Breast epithelium (tissue), 4 donors: ENCODE measurements at regions not wholly inside any gene's neighbourhood (a gene's known extent, or its start where the extent isn't known, plus 50 kb on each side); places are given as distances from the start of the nearest gene placed in this dataset.

ENCODE experiments used
- DNase-seq, 2 donors: peaks; one replicate each; pipeline ENCODE4 v3.0.0-alpha.2; 2019; ENCODE audit warnings: low spot score in 2 of 2
- H3K27ac ChIP-seq, 2 donors: fragments of 200-600 bp; sonication (generic) in 1 of 2; one replicate each; pipeline ENCODE4 v1.5.1; 2016 to 2019; ENCODE audit warnings: mild to moderate bottlenecking in 1 of 2
- H3K27me3 ChIP-seq, 2 donors: fragments of 200-600 bp; sonication (generic) in 1 of 2; one replicate each; pipeline versions ENCODE4 v1.5.1 to v1.6.0; 2017 to 2019; ENCODE audit warnings: control low read depth in 1 of 2, mild to moderate bottlenecking in 1 of 2
- H3K36me3 ChIP-seq: fragments of 200-600 bp; one replicate; pipeline ENCODE4 v1.5.1; 2019
- H3K4me1 ChIP-seq, 2 donors: fragments of 200-600 bp; sonication (generic); one replicate each; pipeline ENCODE4 v1.5.1; 2016 to 2019; ENCODE audit warnings: control low read depth in 1 of 2
- H3K4me3 ChIP-seq, 3 donors: fragments of 200-600 bp; sonication (generic); 1 replicate in 2 of 3; 2 replicates in 1 of 3; pipeline ENCODE4 v1.5.1; 2016 to 2019; ENCODE audit warnings: mild to moderate bottlenecking in 3 of 3, moderate library complexity in 2 of 3
- H3K9me3 ChIP-seq, 2 donors: fragments of 200-600 bp; sonication (generic) in 1 of 2; one replicate each; pipeline ENCODE4 v1.5.1; 2016 to 2019; ENCODE audit warnings: control low read depth in 1 of 2
- POLR2A ChIP-seq: fragments of 450-650 bp; IDR thresholded peaks from one replicate; pipeline ENCODE4 v1.6.1; 2016; ENCODE audit warnings: antibody characterized with exemption, mild to moderate bottlenecking, moderate library complexity
- POLR2AphosphoS5 ChIP-seq, 3 donors: sonication (generic); formaldehyde crosslinking; IDR thresholded peaks; one replicate each; pipeline ENCODE4 v1.6.1; 2017; ENCODE audit warnings: antibody characterized with exemption in 3 of 3
- intact Hi-C: fragments of 100-400 bp; cut with DNase I; formaldehyde crosslinking; loops from one replicate; pipeline ENCODE4 v1.15.1; 2023; ENCODE audit warnings: low total_unique reads
- TF ChIP-seq, protein P1 (sequence below), 3 donors: fragments of 450-650 bp; IDR thresholded peaks; one replicate each; pipeline ENCODE4 v1.5.1; 2016 to 2017; ENCODE audit warnings: antibody characterized with exemption in 3 of 3, mild to moderate bottlenecking in 3 of 3, moderate library complexity in 3 of 3

DNA sequence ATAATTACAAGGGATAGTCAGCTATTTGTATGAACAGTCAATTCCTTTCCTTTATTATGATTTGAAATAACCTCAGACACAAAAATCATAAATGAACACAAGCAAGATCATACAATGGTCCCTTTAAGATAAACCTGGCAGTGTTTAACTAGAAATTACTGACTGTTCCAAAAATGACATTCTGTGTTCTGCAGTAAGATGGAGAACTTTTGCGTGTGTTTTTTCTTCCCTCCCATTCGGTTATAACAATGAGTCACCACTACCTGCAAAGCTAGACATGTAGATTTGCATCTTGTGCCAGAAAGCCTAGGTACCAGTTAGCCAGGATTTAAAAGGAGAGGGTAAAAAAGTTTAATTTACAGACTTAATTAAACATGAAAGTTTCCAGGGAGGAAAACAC, 248.2 kb upstream of the ADAMTS9 start:
- H3K9me3 ChIP-seq: peaks cover 0 to 17% of the 10 kb centered on the region in 2 donors
- no peaks in the 10 kb centered on the region for H3K36me3 ChIP-seq
- H3K4me1 ChIP-seq: no peaks in the 10 kb centered on the region
- no peak for DNase-seq
- no peak overlapping the region for H3K4me3 ChIP-seq
- intact Hi-C loops: loop anchor here (10.0 kb wide), 1 partner anchor 1669 kb away; no protein-coding TSS in a partner anchor
- TF ChIP-seq, protein P1, sequence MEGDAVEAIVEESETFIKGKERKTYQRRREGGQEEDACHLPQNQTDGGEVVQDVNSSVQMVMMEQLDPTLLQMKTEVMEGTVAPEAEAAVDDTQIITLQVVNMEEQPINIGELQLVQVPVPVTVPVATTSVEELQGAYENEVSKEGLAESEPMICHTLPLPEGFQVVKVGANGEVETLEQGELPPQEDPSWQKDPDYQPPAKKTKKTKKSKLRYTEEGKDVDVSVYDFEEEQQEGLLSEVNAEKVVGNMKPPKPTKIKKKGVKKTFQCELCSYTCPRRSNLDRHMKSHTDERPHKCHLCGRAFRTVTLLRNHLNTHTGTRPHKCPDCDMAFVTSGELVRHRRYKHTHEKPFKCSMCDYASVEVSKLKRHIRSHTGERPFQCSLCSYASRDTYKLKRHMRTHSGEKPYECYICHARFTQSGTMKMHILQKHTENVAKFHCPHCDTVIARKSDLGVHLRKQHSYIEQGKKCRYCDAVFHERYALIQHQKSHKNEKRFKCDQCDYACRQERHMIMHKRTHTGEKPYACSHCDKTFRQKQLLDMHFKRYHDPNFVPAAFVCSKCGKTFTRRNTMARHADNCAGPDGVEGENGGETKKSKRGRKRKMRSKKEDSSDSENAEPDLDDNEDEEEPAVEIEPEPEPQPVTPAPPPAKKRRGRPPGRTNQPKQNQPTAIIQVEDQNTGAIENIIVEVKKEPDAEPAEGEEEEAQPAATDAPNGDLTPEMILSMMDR (IDR thresholded peaks at IDR 0.05): no peak
- no peak for TF ChIP-seq POLR2AphosphoS5 (IDR thresholded peaks at IDR 0.05)
- no peak for TF ChIP-seq POLR2A
- no peak overlapping the region for H3K27ac ChIP-seq
- H3K27me3 ChIP-seq: no peaks in the 10 kb centered on the region

DNA sequence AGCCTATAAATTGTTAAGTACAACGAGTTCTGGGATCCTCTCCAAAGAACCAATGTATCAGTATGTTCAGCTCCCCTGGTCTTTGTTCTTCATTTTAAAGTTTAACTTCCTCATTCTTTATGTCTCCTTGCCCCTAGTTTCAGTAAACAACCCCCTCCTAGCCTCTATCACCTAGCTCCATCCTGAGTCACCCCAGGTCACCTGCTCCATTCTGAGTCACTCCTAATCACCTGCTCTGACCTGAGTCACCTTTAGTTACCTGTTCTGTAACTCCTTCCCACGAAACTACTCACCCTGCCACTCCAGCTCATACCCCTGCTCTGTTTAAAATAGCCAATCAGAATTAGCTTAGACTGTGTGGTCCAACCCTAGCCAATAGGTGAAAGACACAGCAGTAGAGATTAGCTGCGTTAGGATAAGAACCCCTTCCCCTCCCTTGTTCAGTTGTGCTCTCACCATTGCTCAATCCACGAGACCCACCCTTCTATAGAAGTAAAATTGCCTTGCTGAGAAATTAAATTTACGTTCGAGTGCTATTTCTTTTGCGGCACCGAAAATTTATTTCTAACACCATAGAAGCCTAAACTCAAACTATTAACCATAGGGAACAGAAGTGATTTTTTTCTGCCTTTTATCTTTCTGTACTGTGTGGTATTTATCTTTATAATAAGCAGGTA, 245.0 kb upstream of the ADAMTS9 start:
- intact Hi-C loops: loop anchor here (10.0 kb wide), 1 partner anchor 1672 kb away; no protein-coding TSS in a partner anchor
- TF ChIP-seq, protein P1 (IDR thresholded peaks at IDR 0.05): no peak
- TF ChIP-seq POLR2AphosphoS5 (IDR thresholded peaks at IDR 0.05) (no peak), POLR2A (no peak)
- no peaks in the 10 kb centered on the region for H3K27me3 ChIP-seq
- H3K4me1 ChIP-seq: no peaks in the 10 kb centered on the region
- H3K4me3 ChIP-seq: no peak overlapping the region
- no peak for DNase-seq
- no peaks in the 10 kb centered on the region for H3K36me3 ChIP-seq
- peaks cover 0 to 17% of the 10 kb centered on the region in 2 donors for H3K9me3 ChIP-seq
- no peak overlapping the region for H3K27ac ChIP-seq

DNA sequence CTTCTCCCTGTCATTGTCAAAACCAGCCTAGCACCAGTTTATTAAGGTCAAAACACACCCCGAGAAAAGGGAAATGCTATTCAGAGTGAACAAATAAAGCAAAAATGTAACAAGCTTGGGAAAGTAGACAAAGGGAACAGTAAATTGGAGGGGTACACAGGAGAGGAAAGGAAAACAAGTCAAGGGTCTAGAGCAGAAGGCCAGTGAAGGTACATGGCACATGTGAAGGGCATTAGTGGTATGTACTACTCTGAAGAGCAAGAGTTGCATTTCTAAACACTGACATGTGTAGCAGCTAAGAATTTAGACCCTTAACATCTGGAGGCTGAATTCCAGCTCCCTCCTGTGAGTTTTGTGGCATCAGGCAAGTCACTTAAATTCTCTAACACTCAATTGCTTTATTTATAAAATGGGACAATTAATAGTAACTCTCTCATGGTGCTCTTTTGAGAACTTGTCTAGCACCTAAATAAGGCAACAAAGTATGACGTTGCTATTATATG, 244.3 kb upstream of the ADAMTS9 start:
- H3K4me1 ChIP-seq: no peaks in the 10 kb centered on the region
- intact Hi-C loops: loop anchor here (10.0 kb wide), 1 partner anchor 1673 kb away; no protein-coding TSS in a partner anchor
- H3K36me3 ChIP-seq: no peaks in the 10 kb centered on the region
- DNase-seq: no peak
- H3K4me3 ChIP-seq: no peak overlapping the region
- H3K27me3 ChIP-seq: no peaks in the 10 kb centered on the region
- peaks cover 0 to 17% of the 10 kb centered on the region in 2 donors for H3K9me3 ChIP-seq
- no peak for TF ChIP-seq POLR2A
- TF ChIP-seq, protein P1 (IDR thresholded peaks at IDR 0.05): no peak
- TF ChIP-seq POLR2AphosphoS5 (IDR thresholded peaks at IDR 0.05): no peak
- no peak overlapping the region for H3K27ac ChIP-seq

DNA sequence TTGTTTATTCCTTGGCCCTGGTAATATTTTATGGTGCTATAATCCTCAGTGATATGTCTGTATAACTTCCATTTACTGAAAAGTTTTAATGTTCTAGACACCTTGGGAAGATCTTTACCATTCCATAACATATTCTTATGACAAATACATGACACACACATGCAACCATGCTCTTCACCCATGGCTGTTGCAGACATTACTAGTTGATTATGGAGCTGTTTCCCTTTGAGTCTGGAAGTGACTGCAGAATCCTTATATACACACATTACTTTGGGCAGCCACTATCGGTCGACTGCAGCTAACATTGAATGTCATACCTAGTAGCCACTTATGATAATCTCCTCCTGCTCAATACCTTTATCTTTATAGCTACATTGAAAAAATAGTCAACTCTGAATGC, 243.1 kb upstream of the ADAMTS9 start:
- TF ChIP-seq, protein P1 (IDR thresholded peaks at IDR 0.05): no peak
- TF ChIP-seq POLR2A (no peak), POLR2AphosphoS5 (IDR thresholded peaks at IDR 0.05) (no peak)
- no peaks in the 10 kb centered on the region for H3K36me3 ChIP-seq
- H3K4me3 ChIP-seq: no peak overlapping the region
- intact Hi-C loops: loop anchor here (1.0 to 10.0 kb wide), 2 partner anchors 24 to 1674 kb away; no protein-coding TSS in a partner anchor
- H3K9me3 ChIP-seq: peaks cover 0 to 17% of the 10 kb centered on the region in 2 donors
- H3K27me3 ChIP-seq: no peaks in the 10 kb centered on the region
- no peaks in the 10 kb centered on the region for H3K4me1 ChIP-seq
- no peak for DNase-seq
- H3K27ac ChIP-seq: no peak overlapping the region

DNA sequence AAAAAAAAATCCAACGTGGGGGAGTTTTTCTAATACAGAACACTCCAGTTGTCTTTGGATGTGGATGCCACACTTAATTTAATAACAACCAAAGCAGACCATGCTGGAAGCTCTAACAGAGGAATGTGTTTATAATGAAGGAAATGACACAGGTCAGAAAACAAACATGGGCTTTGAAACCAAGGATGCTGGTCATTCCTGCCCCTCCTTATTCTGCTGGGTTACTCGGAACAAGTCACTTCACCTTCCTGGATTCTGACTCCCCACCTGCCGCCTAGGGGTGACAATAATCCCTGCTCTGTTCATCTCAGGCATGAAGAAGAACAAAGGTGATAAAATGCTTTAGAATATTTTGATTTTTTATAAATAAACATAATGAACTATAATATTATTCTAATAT, 240.9 kb upstream of the ADAMTS9 start:
- intact Hi-C loops: no loop called here
- DNase-seq: no peak
- H3K27me3 ChIP-seq: no peaks in the 10 kb centered on the region
- TF ChIP-seq, protein P1 (IDR thresholded peaks at IDR 0.05): no peak
- TF ChIP-seq POLR2AphosphoS5 (IDR thresholded peaks at IDR 0.05) (no peak), POLR2A (no peak)
- H3K27ac ChIP-seq: no peak overlapping the region
- H3K4me3 ChIP-seq: no peak overlapping the region
- H3K4me1 ChIP-seq: no peaks in the 10 kb centered on the region
- no peaks in the 10 kb centered on the region for H3K36me3 ChIP-seq
- peaks cover 0 to 15% of the 10 kb centered on the region in 2 donors for H3K9me3 ChIP-seq
